SK-N-DZ (cell line): ENCODE measurements at regions not wholly inside any gene's neighbourhood (a gene's known extent, or its start where the extent isn't known, plus 50 kb on each side); places are given as distances from the start of the nearest gene placed in this dataset.
"Not testable (repeated sequence)": the region's sequence is repeated elsewhere in the genome, so short reads cannot be mapped to it uniquely, and the experiment has no call there.

ENCODE experiments used
- DNase-seq: peaks from one replicate; pipeline ENCODE4 v3.0.0-alpha.2; 2015; ENCODE audit warnings: low spot score

DNA sequence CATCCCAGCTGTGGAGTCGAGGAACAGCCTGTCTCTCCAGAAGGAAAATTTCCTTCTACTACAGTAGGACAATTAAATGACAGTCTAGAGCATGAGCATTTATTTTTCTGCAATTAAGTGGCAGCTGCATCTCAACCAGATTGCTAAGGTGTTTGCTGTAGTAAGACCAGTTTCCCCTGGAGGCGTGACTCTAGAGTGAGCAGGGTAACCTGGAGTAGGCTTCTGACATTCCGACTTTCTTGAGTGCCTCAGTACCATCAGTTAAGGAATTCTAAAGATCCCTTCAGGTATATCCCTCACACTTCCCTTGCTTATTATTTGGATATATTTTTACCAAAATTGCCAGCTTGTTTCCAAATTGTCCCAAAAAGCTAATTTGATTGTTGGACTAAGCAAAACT, 59.2 kb upstream of the IRX2 start:
- no peak for DNase-seq

- DNase-seq, result not testable (repeated sequence)
Observed at GRCh38 chr5:2807244-2807643, 55.8 kb upstream of the IRX2 start.

- no peak for DNase-seq
Observed at GRCh38 chr5:2806176-2806575, 54.7 kb upstream of the IRX2 start.

DNA sequence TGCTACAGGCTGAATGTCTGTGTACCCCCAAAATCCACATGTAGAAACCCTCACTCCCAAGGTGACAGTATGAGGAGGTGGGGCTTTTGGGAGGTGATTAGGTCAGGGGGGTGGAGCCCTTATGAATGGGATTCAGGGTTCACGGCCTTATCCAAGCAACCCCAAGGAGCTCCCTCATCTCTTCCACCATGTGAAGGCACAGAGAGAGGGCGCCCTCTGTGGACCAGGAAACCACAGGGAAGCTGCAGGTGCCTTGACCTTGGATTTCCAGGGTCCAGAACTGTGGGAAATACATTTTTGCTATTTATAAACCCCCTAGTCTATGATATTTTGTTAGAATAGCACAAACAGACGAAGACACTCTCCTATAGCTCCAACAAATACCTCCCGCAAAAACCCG, 53.6 kb upstream of the IRX2 start:
- no peak for DNase-seq

DNA sequence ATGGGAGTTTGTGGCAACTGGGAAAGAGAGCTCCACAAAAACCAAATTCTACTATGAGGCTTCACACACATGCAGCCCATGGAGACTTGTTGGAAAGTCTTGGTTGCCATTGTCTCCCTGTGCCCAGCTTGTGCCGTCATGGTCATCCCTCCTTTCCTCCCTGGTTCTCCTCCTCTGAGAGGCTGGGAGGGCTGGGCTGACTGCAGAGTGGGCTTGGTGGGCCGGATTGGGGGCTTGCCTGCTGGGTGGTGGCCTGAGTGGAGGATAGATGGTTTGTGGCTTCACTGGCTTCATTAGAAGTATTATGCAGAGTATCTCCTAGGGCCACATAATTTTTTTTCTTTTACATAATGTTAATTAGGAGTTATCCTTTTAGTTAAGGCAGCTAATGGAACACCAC, 52.3 kb upstream of the IRX2 start:
- no peak for DNase-seq

DNA sequence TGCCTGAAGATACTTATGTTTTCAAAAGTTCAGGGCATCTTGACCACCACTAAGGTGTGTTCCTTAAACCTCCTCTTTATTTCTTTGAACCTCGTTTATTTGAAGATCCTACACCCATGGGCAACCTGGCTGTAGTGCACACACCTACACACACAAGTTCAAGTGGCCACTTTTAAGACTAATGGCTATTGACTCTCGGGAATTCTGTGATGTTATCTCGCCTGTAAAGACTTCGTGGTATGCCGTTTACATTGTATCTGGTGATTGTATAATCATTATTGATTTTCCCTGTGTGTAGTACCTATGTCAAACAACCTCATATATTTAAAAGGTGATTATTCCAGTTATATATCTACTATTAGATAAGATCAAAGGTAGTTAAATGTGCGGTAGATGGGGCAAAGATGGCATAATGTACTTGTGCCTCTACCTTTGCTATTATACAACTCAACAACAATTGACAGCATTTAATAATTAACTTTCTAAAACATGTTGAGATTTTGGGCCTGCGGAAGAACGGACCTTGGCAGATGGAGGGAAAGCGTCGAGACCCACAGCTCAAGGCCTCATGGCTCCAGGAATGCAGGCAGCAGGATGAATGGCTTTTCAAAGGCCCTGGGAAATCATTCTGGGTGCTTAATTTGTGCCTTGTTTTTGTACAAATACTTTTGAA, 51.4 kb upstream of the IRX2 start:
- no peak for DNase-seq

- no peak for DNase-seq
Observed at GRCh38 chr5:2801577-2802525, 50.4 kb upstream of the IRX2 start.
